GM19468 (cell line): ENCODE measurements at regions not wholly inside any gene's neighbourhood (a gene's known extent, or its start where the extent isn't known, plus 50 kb on each side); places are given as distances from the start of the nearest gene placed in this dataset.

Experiments
- ATAC-seq: cut with Tn5 transposase; IDR thresholded peaks from one replicate; pipeline ENCODE4 v1.9.1; 2021; ENCODE audit warnings: mild to moderate bottlenecking, moderate library complexity, moderate number of reproducible peaks; ENCODE audit not compliant: unreplicated experiment; ENCODE audit errors: extremely low read depth

DNA sequence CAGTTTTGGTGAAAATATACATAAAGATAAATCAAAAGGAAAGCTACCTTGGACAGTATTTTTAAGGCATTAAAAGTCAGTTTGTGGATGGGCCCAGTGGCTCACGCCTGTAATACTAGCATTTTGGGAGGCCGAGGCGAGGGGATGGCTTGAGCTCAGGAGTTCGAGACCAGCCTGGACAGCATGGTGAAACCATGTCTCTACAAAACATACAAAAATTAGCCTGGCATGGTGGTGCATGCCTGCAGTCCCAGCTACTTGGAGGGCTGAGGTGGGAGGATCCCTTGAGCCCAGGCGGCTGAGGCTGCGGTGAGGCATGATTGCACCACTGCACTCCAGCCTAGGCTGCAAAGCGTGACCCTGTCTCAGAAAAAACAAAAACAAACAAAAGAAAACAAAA lies 1253.8 kb downstream of the MRPL39 start:
- no peak for ATAC-seq

- no peak for ATAC-seq
Observed at GRCh38 chr21:24339406-24339805, 1267.9 kb downstream of the MRPL39 start.

DNA sequence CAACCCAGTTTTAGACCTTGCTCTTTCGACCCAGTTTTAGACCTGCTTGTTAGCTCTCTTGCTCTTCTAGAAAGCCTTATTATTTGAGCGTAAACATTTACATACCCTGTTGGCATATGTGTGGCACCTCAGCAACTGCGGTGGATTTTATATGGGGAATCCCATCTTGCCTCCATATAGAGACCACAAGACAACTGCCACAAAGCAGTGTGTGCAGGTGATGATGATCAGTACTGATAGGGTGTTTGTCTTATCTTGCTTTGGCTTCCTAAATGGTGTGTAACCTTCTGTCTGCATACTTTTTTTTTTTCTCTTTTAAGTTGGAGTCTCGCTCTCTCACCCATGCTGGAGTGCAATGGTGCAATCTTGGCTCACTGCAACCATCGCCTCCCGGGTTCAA lies 1270.8 kb downstream of the MRPL39 start:
- no peak for ATAC-seq

DNA sequence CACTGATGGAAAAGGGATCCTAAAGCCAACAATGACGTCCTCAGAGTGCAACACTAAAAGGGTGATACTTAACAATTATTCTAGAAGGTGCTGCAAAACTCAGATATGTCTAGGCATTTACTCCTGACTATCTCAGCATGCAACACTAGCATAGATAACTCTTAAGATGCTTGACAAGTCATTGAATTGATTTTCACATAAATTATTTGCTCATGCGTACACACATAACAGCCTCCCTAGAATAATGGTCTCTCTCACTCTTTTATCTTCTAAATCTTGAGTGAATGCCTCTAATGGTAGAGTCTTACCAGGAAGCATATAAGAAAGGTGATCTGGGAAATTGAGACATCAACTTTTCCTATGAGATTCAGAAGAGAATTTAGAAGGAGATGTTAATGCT lies 1283.7 kb downstream of the MRPL39 start:
- no peak for ATAC-seq

- ATAC-seq, result no peak
Observed at GRCh38 chr21:24316277-24316922, 1290.9 kb downstream of the MRPL39 start.

GRCh38 chr21:24310788-24311187 lies 1296.5 kb downstream of the MRPL39 start:
- ATAC-seq, result no peak

DNA sequence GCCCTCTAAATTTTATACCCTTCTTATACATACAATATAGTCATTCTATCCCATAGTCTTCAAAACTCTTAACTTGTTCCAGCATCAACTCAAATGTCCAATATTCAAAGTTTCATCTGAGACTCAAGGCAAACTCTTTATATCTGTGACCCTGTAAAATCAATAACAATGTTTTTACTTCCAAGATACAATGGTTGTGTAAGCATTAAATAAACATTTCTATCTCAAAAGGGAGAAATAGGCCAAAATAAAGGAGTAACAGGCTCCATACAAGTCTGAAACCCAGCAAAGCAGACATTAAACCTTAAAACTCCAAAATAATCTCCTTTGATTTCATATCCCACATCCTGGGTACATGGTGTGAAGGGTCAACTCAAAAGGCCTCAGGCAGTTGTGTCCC lies 1299.1 kb downstream of the MRPL39 start:
- ATAC-seq, result no peak

GRCh38 chr21:24302400-24302799 lies 1304.9 kb downstream of the MRPL39 start:
- no peak for ATAC-seq

- ATAC-seq, result no peak
Observed at GRCh38 chr21:24298040-24298439, 1309.2 kb downstream of the MRPL39 start.

DNA sequence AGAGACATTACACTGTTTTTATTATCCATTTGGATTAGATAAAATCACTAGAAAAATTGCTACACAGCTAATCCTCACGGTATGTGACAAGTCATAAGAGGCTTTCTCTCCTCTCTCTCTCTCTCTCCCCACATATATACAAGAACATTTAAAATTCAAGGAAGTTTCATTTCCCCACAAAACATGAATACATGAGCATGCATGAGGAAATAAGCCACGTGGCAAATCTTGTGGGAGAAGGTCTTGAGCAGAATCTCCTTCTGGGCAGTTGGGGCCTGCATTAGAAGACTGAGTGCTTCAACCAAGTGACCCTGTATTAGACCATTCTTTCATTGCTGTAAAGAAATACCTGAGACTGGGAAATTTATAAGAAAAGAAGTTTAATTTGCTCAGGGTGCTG lies 1313.1 kb downstream of the MRPL39 start:
- no peak for ATAC-seq

GRCh38 chr21:24290151-24290833 lies 1317.0 kb downstream of the MRPL39 start:
- no peak for ATAC-seq

GRCh38 chr21:24289539-24289938 lies 1317.7 kb downstream of the MRPL39 start:
- ATAC-seq, result no peak

- ATAC-seq, result no peak
Observed at GRCh38 chr21:24280596-24280995, 1326.7 kb downstream of the MRPL39 start.

GRCh38 chr21:24278711-24279110 lies 1328.6 kb downstream of the MRPL39 start:
- no peak for ATAC-seq

- no peak for ATAC-seq
Observed at GRCh38 chr21:24276204-24276603, 1331.1 kb downstream of the MRPL39 start.

GRCh38 chr21:24275616-24276015 lies 1331.7 kb downstream of the MRPL39 start:
- no peak for ATAC-seq

GRCh38 chr21:24272521-24272938 lies 1334.8 kb downstream of the MRPL39 start:
- ATAC-seq, result no peak

GRCh38 chr21:24265987-24266386 lies 1341.3 kb downstream of the MRPL39 start:
- no peak for ATAC-seq

- ATAC-seq, result no peak
Observed at GRCh38 chr21:24260751-24261150, 1346.5 kb downstream of the MRPL39 start.

GRCh38 chr21:24259241-24259640 lies 1348.0 kb downstream of the MRPL39 start:
- no peak for ATAC-seq

- no peak for ATAC-seq
Observed at GRCh38 chr21:24255591-24255990, 1351.7 kb downstream of the MRPL39 start.

GRCh38 chr21:24225431-24225830 lies 1381.8 kb downstream of the MRPL39 start:
- no peak for ATAC-seq
